ENCODE measurements at regions not wholly inside any gene's neighbourhood (a gene's known extent, or its start where the extent isn't known, plus 50 kb on each side); places are given as distances from the start of the nearest gene placed in this dataset.

GRCh38 chr2:106602042-106602441, 114.9 kb downstream of the CD8B2 start:
- WGBS (ENCODE audit: insufficient coverage), result 100% methylated on average over 1 of the region's 4 CpGs
- Histone ChIP-seq H3K9me3 (replicated peaks in 1 of 2; ENCODE audit: control insufficient read depth in 1 of 2, insufficient read depth in 1 of 2, low read length in 2 of 2) (peaks cover 0 to 6% of the 10 kb centered on the region in 2 donors), H3K9ac (ENCODE audit: insufficient read depth, low read length, poor library complexity, severe bottlenecking) (no peak overlapping the region), H4K20me1 (ENCODE audit: insufficient read depth, low read length) (no peaks in the 10 kb centered on the region), H3K4me1 (ENCODE audit: control insufficient read depth in 1 of 2, insufficient read depth in 2 of 2, low read length in 2 of 2) (no peaks in the 10 kb centered on the region), H3K79me2 (ENCODE audit: insufficient read depth, low read length) (no peaks in the 10 kb centered on the region), H3K27ac (ENCODE audit: low read depth in 1 of 2, low read length in 2 of 2) (no peak overlapping the region), H3K4me3 (replicated peaks in 1 of 3; ENCODE audit: low read depth in 2 of 3, low read length in 3 of 3) (no peak overlapping the region), H3K27me3 (ENCODE audit: control insufficient read depth in 2 of 2, insufficient read depth in 2 of 2, low read length in 2 of 2) (no peaks in the 10 kb centered on the region), H3K4me2 (replicated peaks; ENCODE audit: extremely low read depth, low read length, poor library complexity, severe bottlenecking) (no peak overlapping the region), H2AFZ (ENCODE audit: insufficient read depth, low read depth, low read length, poor library complexity, severe bottlenecking) (no peak overlapping the region), H3K36me3 (replicated peaks in 1 of 2; ENCODE audit: control insufficient read depth in 1 of 2, insufficient read depth in 2 of 2, low read length in 2 of 2) (no peaks in the 10 kb centered on the region)
- no peaks in the 10 kb centered on the region for H3K27me3 Mint-ChIP-seq (ENCODE audit: low read depth in 3 of 3)
- no peak overlapping the region for H3K27ac Mint-ChIP-seq
- H3K9me3 Mint-ChIP-seq, result peaks cover 4 to 19% (median 8%) of the 10 kb centered on the region in 7 donors
- no peak overlapping the region for H3K4me3 Mint-ChIP-seq
- no peaks in the 10 kb centered on the region for H3K36me3 Mint-ChIP-seq
- H3K4me1 Mint-ChIP-seq, result no peaks in the 10 kb centered on the region
- no peak for DNase-seq
- intact Hi-C loops (cut with micrococcal nuclease), result no loop called here
- TF ChIP-seq CTCF (IDR thresholded peaks at IDR 0.05), result no peak

- Histone ChIP-seq H3K9ac (ENCODE audit: insufficient read depth, low read length, poor library complexity, severe bottlenecking) (no peak overlapping the region), H3K36me3 (replicated peaks in 1 of 2; ENCODE audit: control insufficient read depth in 1 of 2, insufficient read depth in 2 of 2, low read length in 2 of 2) (no peaks in the 10 kb centered on the region), H3K4me1 (ENCODE audit: control insufficient read depth in 1 of 2, insufficient read depth in 2 of 2, low read length in 2 of 2) (no peaks in the 10 kb centered on the region), H4K20me1 (ENCODE audit: insufficient read depth, low read length) (no peaks in the 10 kb centered on the region), H3K27ac (ENCODE audit: low read depth in 1 of 2, low read length in 2 of 2) (no peak overlapping the region), H2AFZ (ENCODE audit: insufficient read depth, low read depth, low read length, poor library complexity, severe bottlenecking) (no peak overlapping the region), H3K27me3 (ENCODE audit: control insufficient read depth in 2 of 2, insufficient read depth in 2 of 2, low read length in 2 of 2) (no peaks in the 10 kb centered on the region), H3K4me2 (replicated peaks; ENCODE audit: extremely low read depth, low read length, poor library complexity, severe bottlenecking) (no peak overlapping the region), H3K9me3 (replicated peaks in 1 of 2; ENCODE audit: control insufficient read depth in 1 of 2, insufficient read depth in 1 of 2, low read length in 2 of 2) (peaks cover 0 to 6% of the 10 kb centered on the region in 2 donors), H3K4me3 (replicated peaks in 1 of 3; ENCODE audit: low read depth in 2 of 3, low read length in 3 of 3) (no peak overlapping the region), H3K79me2 (ENCODE audit: insufficient read depth, low read length) (no peaks in the 10 kb centered on the region)
- Mint-ChIP-seq H3K4me1 (no peaks in the 10 kb centered on the region), H3K9me3 (peaks cover 4 to 31% (median 9%) of the 10 kb centered on the region in 7 donors), H3K36me3 (no peaks in the 10 kb centered on the region), H3K27ac (no peak overlapping the region), H3K4me3 (no peak overlapping the region), H3K27me3 (ENCODE audit: low read depth in 3 of 3) (no peaks in the 10 kb centered on the region)
- no peak for DNase-seq
- TF ChIP-seq CTCF (IDR thresholded peaks at IDR 0.05), result no peak
- 76% methylated on average over 2 of the region's 3 CpGs for WGBS (ENCODE audit: insufficient coverage)
- intact Hi-C loops (cut with micrococcal nuclease), result no loop called here
These were observed 119.5 kb downstream of the CD8B2 start for GRCh38 chr2:106606652-106607051.
